GM21526 (cell line): ENCODE measurements at regions not wholly inside any gene's neighbourhood (a gene's known extent, or its start where the extent isn't known, plus 50 kb on each side); places are given as distances from the start of the nearest gene placed in this dataset.

Experiments
- ATAC-seq: cut with Tn5 transposase; IDR thresholded peaks from one replicate; pipeline ENCODE4 v1.9.1; 2021; ENCODE audit warnings: moderate library complexity; ENCODE audit not compliant: unreplicated experiment, low FRiP score

DNA sequence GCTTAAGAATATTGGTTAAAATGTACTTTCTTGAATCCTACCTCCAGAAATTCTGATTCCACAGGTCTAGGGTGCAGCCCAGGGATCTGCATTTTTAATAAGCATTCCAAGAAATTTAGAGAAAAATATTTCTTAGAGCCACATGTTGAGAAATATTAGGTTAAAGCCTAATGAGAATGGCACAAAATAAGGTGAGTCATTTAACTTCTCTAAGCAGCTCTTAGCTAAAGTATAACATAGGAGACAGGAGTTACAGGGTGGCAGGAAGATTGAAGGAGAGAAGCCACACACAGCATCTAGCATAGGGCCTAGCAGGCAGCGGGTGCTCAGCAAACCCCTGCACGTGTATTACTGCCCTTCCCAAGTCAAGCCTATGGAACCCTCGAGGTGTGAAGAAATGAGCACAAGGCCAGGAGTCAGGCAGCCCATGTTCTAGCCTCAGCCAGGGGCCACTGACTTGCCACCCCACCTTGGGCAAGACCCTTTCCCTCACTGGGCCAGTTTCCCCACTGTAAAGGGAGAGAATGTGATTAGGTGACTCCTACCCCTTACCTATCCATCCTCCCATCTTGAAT lies 197.1 kb upstream of the TLE3 start:
- ATAC-seq, result no peak

DNA sequence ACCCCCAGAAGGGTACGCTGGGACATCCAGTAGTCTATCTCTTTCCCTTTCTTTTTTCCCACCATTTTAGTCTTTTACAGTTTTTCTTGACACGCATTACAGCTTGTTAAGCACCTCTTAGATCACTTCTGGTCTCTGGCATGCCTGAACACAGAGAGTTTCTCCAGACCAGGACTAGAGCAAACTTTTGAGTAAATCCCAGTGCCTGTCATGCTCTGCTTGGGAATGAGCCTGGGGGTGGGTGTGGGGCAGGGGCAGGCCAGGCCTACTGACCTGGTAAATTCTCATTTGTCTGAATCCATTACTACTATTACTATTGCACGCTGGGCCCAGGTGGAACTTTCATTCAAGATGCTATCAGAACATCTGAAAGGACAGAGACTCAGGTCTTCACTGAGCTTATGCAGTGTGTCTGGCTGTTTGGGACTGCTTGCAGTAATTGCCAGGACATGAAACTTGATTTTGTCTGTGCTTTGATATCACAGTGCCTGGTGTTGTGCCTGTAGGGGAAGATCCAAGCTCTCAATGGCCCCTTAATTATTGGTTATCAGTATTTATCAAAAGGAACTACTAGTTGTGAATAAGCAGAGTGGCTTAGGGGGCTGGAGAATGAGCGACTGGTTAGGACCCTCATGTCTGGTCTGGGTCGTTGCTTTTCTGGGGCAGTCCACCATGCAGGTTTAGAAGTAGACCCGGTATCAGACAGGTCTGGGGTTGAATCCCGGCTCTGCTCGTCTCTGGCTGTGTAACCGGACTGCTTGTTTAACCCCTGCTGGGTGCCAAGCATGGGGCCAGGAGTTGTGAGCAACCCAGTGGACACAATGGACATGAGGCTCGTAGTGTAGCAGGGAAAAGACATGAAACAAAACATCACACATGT lies 196.1 kb upstream of the TLE3 start:
- ATAC-seq, result no peak

DNA sequence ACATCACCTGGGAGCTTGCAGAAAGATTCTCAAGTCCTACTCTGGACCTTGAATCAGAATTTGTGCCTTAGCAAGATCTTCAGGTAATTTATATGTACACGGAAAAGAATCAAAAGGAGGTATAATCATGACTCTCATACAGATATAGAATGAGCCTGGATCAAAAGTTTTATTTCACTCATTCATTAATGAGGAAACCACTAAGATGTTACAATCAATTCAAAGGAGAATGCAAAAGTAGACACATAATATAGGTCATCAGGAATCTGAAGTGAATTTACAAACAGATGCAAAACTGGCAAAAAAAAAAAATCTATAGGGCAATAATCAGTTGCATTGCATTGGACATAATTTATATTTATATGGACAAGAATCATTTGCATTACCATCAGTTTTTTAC lies 195.4 kb upstream of the TLE3 start:
- no peak for ATAC-seq

DNA sequence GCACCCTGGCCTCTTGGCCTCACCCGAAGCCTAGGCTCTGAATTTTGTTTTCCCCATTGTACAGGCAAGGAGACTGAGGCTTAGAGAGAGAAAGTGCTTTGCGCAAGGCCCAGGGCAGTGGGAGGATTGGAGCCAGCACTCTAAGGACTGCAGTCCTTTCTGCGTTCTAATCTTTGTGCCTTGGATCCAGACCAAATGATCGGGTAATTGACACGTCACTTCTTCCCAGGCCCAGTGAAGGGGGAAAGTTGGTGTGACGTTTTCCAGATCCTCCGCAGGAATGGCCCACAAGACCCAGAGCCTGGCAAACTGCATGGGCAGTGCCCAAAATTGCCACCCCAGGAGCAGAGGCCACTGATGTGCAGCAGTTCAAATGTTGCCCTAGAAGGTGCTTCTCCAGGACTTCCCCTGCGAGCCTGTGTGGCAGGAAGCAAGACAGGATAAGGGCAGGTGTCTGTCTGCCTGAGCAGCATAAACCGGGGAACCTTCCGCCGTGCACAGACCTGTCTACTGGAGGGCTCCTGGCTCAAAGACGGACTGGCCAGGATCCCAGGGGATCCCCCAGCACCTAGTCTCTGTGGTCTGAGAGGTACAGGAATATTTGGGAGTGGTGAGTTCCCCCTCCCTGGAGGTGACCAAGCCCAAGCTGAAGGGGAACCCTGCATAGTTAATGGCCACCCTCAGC lies 194.5 kb upstream of the TLE3 start:
- no peak for ATAC-seq

DNA sequence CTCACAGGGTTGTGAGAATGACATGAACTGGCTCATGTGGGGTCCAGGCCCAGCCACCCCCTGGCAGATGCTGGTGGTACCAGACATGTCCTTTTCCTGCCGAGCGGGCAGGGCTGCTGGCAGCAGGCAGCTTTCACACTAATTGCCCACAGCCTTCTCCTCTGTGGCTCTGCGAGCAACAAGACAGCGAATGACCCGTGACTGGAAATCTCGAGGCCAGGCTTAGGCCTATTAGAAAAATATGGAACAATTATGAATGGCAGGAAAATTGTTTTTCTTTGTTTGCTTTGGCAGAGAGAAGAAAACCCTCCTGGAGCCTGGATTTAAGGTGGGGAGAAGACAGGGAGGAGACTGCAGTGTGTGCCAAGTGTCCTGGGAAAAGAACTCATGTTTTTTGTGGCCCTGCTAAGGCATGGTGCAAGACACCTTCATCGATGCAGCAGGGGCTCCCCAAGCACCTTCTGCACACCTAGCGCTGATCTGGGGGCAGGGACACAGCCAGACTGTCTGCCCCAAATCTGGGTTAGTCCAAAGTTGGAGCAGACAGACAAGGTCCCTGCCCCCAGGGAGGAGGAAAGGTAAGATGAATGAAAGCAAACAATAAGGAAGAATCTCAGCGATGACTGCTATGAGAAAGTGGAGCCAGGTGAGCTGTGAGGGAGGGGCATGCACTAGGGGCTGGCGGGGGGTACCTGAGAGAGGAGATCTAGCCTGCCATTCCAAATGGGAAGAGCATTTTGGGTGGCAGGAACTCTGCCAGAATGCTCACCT lies 193.8 kb upstream of the TLE3 start:
- ATAC-seq, result no peak

DNA sequence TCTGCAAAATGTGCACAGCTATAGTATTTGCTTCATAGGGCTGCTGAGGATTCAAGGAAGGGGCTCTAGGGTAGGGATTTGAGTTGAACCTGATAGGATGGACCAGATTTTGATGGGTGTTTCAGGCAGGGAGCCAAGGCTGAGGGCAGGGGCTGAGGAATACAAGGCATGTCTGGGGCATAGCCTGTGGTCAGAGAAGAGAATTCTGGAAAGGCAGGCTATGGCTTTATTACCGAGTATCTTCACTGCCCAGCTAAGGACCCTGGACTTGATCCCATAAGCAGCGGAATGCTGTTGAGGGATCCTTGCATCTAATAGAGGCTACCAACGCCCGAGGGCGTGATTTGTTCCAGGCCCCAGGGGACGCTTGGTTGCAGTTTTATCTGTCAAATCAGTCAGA lies 193.0 kb upstream of the TLE3 start:
- no peak for ATAC-seq

DNA sequence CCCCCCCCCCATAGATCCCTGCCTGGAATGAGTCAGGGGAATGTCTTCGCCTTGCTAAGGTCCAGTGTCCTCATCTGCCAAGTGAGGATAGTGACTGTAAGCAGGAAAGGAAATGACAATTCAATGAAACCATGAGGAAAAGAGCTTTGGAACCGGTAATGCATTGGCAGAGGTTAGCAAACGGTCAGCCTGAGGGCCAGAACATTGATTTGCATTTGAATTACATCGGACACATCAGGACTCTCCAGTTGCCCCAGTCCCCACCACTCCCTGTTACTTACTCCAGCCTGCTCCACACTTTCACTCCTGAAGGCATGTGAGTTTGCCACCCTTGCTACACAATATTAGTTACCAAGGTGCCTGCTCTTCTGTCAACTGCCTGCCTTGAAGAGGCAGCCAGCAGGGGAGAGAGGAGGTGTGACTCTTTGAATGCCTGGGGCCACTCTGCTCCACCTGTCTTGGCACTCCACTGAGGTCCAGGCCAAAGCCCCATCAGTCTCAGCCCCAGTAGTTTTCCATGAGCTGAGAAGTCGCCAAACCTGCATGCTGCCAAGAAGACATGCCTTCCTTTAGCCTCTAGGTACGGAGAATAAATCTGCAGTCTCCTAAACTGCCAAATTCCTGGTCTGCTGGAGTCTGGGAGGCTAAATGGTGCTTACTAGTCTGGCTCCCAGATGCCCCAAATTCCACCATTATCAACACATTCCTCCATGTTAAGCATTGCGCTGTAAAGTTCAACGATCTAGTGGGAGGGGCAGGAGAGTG lies 191.7 kb upstream of the TLE3 start:
- ATAC-seq, result no peak

DNA sequence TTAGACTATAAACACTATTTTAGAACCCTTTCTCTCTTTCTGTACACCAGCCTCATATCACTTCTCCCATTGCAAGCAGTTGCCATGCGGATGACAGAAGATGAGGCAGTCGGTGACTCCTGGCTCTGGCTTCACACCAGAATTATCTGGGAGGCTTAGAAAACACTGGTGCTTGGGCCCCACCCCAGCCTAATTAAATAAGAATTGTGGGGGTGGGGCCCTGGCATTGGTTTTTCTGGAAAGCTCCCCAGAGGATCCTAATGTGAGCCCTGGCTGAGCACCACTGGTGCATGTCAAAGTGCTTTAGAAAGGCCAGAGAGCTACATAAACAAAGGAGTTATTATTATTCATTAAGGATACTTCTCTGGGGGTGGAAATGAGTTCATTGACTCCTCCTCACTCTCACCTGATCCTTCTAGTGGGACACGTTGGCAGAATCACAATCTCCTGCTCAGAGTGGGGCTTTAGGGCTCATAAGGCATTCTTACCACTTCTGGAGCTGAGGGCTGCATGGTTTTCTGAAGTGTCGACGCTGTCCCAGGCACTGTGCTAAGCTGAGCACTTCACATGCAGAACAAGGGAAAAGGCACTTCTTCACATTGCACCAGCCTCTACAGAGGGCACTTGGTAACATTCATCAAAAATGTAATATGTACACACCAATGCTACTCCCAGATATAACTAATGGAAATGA lies 188.5 kb upstream of the TLE3 start:
- no peak for ATAC-seq

DNA sequence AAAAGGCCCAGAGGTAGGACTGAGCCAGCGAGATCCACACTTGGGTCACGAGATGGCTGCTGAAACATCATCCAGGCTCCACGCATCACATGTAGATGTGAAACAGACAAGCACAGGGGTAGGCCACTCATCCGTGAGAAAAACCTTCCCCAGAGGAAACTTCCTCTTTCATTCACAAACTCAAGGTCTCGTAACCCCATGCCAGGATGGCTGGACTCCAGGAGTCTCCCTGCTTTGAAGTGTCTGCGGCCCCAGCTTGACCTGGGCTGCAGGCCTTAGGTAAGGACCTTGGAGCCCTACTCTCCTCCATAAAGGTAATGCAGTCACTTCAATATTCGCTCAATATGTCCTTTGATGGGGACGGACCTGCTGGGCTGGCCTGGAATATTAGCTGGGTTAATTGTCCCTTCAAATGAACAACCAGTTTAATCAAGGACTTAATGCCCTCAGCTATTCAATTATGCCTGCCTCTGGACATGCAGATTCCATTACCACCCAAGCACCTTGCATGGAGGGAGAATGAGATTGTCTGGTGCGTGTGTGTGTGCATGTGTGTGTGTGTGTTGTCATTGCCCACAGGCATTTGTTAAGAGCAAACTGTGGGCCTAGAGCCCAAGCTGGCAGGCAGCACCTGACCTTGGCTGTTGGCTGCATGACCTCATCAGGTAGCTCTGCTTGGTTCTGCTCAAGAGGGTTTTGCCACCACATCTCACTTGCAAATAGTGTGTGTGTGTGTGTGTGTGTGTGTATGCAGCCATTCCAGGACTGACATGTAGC lies 186.9 kb upstream of the TLE3 start:
- no peak for ATAC-seq

DNA sequence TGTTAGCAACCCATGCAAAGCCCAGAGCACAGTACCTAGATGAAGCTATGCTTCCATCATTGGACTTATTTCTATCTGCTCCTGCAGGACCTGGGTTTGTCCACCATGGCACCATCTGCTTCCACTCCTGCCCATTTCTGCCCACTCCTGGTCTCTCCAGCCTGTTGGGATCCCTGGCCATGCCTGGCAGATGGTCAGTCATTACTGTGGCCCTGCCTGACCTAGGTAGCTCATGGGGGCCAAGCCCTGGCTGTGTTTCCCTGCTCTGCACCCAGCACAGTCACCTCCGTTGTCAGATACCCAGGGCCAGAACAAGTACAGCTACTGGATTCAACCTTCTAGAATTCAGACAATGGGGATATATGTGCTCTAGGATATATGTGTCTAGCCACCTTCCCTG lies 185.8 kb upstream of the TLE3 start:
- no peak for ATAC-seq

DNA sequence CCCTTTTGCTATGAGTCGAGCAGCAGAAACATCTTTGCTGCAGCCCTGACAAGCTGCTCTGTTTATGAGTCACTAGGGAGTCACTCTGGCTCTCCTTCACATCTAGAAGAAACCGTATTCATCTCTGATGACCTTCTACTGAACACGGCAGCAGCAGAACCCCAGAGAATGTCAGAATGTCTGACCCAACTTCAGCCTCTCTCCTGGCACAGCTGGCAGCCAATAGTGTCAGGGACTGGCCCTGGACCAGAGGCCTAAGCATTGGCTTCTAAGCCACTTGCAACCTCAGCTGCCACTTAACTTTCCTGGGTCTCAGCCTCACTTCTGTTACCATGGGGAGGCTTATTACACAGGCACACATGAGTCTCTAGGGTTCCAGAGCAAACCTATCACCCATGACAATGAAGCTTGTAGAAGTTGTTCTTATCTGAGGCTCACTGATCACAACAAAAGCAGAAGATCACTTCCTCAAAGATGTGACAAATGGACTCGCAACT lies 184.1 kb upstream of the TLE3 start:
- ATAC-seq, result no peak

DNA sequence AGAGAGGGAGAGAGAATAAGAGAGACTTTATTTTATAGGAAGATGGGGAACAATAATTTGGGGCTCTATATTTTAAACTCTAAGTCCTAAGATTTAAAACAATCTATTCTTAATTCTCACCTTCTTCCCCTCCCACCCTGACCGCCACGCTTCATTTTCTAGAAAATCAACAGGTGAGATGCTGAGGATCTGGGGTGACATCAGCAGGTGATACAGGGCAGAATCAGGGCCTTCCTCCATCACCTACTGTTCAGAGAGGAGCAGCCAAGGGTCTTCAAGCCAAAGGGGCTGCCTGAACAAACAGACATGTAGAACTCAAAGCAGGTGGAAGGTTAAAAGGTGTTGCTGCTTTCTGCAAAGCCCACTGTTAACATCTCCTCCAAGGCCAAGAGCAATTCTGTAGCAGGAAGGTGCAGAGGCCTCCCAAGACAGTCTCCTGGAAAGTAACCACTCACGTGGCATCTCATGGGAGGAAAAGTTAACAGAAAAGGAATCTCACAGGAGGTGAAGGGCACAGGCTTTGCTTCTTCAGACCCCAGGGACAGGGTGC lies 183.6 kb upstream of the TLE3 start:
- ATAC-seq, result no peak

DNA sequence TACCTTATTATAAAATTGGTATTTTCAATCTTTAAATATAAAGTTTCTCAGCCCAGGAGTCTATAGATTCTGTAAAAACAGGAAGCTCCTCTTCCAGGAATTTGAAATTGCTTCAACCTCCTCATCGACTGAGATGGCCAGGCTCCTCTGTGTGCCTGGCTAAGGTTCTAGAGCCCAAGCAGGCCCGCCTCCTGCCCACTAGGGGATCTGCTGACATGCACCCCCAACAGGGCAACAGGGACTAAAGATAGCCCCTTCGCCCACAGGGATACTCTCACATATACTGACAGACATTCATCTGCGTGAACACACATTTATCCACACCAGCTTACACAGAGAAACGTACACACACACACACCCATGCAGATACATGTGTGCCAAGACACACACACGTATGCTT lies 183.1 kb upstream of the TLE3 start:
- ATAC-seq, result no peak

DNA sequence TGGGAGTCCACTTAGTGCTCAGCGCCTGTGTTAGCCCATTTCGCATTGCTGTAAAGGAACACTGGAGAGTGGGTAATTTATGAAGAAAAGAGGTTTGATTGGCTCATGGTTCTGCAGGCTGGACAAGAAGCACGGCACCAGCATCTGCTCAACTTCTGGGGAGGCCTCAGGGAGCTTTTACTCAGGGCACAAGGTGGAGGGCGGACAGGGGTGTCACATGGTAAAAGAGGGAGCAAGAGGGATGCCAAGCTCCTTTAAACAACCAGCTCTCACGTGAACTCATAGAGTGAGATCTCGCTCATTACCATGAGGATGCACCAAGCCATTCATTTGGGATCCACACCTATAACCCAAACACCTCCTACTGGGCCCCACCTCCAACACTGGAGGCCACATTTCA lies 181.4 kb upstream of the TLE3 start:
- ATAC-seq, result no peak

DNA sequence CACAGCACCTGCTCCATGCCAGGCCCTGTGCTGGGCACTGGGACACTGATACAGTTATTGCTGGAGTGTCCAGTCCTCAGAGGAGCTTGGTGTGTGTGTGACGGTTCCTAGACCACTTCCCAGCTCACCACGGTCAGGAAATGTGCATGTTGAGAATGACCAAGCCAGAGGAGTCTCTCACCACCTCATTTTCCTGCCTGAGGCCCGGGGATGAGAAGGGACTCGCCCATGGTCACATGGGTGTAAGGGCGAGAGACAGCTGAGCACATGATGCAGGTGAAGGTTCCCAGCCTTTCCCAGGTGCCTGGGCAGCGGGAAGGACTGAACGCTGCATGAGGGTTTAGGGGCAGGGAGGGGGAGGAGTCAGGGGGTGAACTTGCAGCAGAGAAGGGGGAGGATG lies 180.9 kb upstream of the TLE3 start:
- ATAC-seq, result no peak

DNA sequence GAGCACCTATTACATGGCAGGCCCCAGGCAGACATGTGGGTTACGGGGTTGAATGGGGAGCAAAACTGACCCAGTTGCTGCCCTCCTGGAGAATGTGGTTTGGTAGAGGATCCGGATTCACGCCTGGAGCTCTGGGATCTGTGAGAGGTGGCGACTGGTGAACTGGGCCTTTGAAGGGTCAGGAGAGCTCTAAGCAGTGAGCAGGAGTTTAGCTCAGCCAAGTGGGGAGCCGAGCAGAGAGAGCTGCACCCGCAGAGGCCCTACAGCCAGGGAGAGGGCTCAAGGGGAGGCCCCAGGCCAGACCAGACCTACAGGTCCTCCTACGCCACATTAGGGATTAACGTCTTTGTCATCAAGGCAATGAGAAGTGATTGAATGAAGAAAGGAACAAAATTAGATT lies 179.8 kb upstream of the TLE3 start:
- ATAC-seq, result no peak

DNA sequence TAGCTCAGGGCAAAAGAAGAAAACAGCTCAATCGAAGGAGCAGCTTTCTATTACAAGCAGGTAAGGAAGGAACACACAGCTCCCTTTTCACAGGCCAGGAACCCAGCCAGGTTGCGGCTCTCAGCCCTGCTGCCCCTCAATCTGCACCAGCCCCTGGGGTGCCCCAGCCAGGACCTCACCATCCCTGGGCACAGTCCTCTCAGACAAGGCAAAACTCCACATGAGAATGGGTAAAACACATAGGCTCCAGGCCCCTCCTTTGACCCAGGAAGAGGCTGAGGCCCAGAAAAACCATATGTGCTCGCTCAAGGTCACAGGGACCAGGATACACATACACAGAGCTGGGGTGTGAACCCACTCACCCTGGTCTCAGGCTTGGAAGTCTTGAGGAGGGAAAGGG lies 178.7 kb upstream of the TLE3 start:
- no peak for ATAC-seq

DNA sequence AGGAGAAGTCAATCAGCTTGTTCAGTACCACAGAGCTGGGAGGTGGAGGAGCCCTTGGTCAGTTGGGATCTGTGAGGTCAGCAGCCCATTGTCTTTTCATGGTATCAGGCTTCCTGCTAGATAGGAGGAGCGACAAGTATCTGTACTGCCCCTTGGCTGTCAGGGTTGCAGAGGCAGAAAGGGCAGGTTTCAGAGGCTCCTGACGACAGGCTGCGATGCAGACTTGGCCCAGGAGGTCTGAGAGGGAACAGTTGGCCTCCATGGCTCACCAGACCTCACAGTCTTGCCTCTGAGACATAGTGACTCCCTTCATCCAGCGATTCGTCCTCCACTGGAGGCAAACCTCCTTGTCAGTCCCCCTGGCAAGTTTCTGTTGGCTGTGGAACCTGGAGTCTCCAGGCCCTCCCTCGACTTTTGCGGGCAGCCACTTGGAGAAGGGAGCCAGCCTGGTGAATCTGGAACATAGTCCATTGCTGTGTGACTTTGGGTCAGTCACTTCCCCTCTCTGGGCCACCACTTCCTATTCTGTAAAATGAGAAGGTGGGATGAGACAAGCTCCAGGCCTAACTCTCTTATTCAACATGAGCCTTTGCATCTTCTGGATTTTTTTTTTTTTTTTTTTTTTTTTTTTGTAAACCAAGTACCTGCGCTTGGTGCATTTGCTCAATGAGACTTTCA lies 177.9 kb upstream of the TLE3 start:
- no peak for ATAC-seq
